GM12878 (cell line): ENCODE measurements at regions not wholly inside any gene's neighbourhood (a gene's known extent, or its start where the extent isn't known, plus 50 kb on each side); places are given as distances from the start of the nearest gene placed in this dataset.

ENCODE experiments used
- ATAC-seq: fragments of 200-7000 bp; cut with Tn5 transposase; 3 replicates; pipeline ENCODE4 v1.9.1; 2020; ENCODE audit warnings: mild to moderate bottlenecking, moderate library complexity
- BruUV-seq: library from RNA; stranded (reverse); fragments of 400-500 nt; replicated peaks from 2 replicates; lab custom pipeline; 2021; lab: Mats Ljungman, UMichigan
- CTCF ChIA-PET: fragments of 300-600 bp; sonication (Branson Sonifier 250); formaldehyde crosslinking; extraction: SDS; loops from one replicate; lab custom pipeline; 2021; ENCODE audit warnings: inconsistent platforms; lab: Yijun Ruan, JAX
- POLR2A ChIA-PET: fragments of 350-600 bp; formaldehyde crosslinking; extraction: SDS; loops from one replicate; lab custom pipeline; 2021; ENCODE audit warnings: inconsistent platforms; lab: Charles Lee
- RAD21 ChIA-PET: fragments of 300-600 bp; sonication (Branson Sonifier 250); formaldehyde crosslinking; loops from one replicate; lab custom pipeline; 2023; ENCODE audit warnings: antibody characterized with exemption; ENCODE audit not compliant: unreplicated experiment; lab: Charles Lee
- SMC1A ChIA-PET: fragments of 300-600 bp; sonication (Branson Sonifier 250); formaldehyde crosslinking; loops from one replicate; lab custom pipeline; 2023; ENCODE audit not compliant: unreplicated experiment, uncharacterized antibody; lab: Charles Lee
- DNase-seq: peaks from one replicate; pipeline ENCODE4 v3.0.0-alpha.2; 2011; ENCODE audit warnings: low read depth, low spot score
- FAIRE-seq: peaks from 3 replicates; lab custom pipeline; 2011; peaks lifted over from hg19 to GRCh38; lab: Jason Lieb, UNC
- H2AFZ ChIP-seq: 2 replicates; pipeline ENCODE4 v1.6.0; 2011; ENCODE audit warnings: low read depth, low read length, control low read depth; ENCODE audit not compliant: control insufficient read depth
- H3K27ac ChIP-seq: 2 replicates; pipeline ENCODE4 v1.5.1; 2011; ENCODE audit warnings: control low read depth; ENCODE audit not compliant: control insufficient read depth, insufficient read depth
- H3K27me3 ChIP-seq, 2 experiments: replicated peaks in 1 of 2; 2 replicates each; pipeline versions ENCODE4 v1.6.0 to v1.6.1; 2011; ENCODE audit warnings: low read length in 1 of 2; ENCODE audit not compliant: control insufficient read depth in 2 of 2, insufficient read depth in 2 of 2
- H3K36me3 ChIP-seq, 2 experiments: 2 replicates each; pipeline ENCODE4 v1.5.1; 2011; ENCODE audit warnings: low read length in 1 of 2; ENCODE audit not compliant: control insufficient read depth in 2 of 2, insufficient read depth in 2 of 2
- H3K4me1 ChIP-seq: 2 replicates; pipeline ENCODE4 v1.6.1; 2011; ENCODE audit warnings: mild to moderate bottlenecking, low read length, moderate library complexity, mixed read lengths; ENCODE audit not compliant: control insufficient read depth, insufficient read depth
- H3K4me2 ChIP-seq: 2 replicates; pipeline ENCODE4 v1.6.0; 2011; ENCODE audit warnings: control low read depth; ENCODE audit not compliant: control insufficient read depth, insufficient read depth
- H3K4me3 ChIP-seq: fragments of 200-600 bp; sonication (generic); 2 replicates; pipeline ENCODE4 v1.5.1; 2016
- H3K79me2 ChIP-seq: 2 replicates; pipeline ENCODE4 v1.6.0; 2011; ENCODE audit warnings: low read length; ENCODE audit not compliant: control insufficient read depth, insufficient read depth
- H3K9ac ChIP-seq: 2 replicates; pipeline ENCODE4 v1.8.0; 2011; ENCODE audit warnings: low read length, control low read depth, mixed read lengths; ENCODE audit not compliant: control insufficient read depth, insufficient read depth
- H3K9me3 ChIP-seq: replicated peaks from 3 replicates; pipeline ENCODE4 v1.5.1; 2011; ENCODE audit warnings: mild to moderate bottlenecking, low read length; ENCODE audit not compliant: control insufficient read depth, insufficient read depth
- H4K20me1 ChIP-seq: 2 replicates; pipeline ENCODE4 v1.6.0; 2011; ENCODE audit not compliant: control insufficient read depth, insufficient read depth
- ATF7 ChIP-seq: fragments of 450-650 bp; IDR thresholded peaks from 2 replicates; pipeline ENCODE4 v1.6.1; 2016; ENCODE audit warnings: low read depth, mild to moderate bottlenecking
- BCL3 ChIP-seq: IDR thresholded peaks from 2 replicates; pipeline ENCODE4 v1.6.1; 2011; ENCODE audit warnings: borderline replicate concordance, low read depth, mild to moderate bottlenecking, moderate library complexity, low read length; ENCODE audit not compliant: insufficient read depth, poor library complexity, severe bottlenecking
- BRCA1 ChIP-seq: IDR thresholded peaks from 2 replicates; pipeline ENCODE4 v1.6.1; 2011; ENCODE audit warnings: low read depth, low read length, improper control_type of control experiment
- CHD4 ChIP-seq: fragments of 200-600 bp; sonication (generic); IDR thresholded peaks from 2 replicates; pipeline ENCODE4 v1.6.1; 2016; ENCODE audit warnings: mild to moderate bottlenecking
- DPF2 ChIP-seq: fragments of 450-650 bp; IDR thresholded peaks from 2 replicates; pipeline ENCODE4 v1.6.1; 2017; ENCODE audit warnings: mild to moderate bottlenecking
- HCFC1 ChIP-seq: fragments of 150-350 bp; IDR thresholded peaks from 2 replicates; pipeline ENCODE4 v1.6.1; 2014; ENCODE audit warnings: low read length
- HDAC2 ChIP-seq: fragments of 200-600 bp; sonication (generic); IDR thresholded peaks from 2 replicates; pipeline ENCODE4 v1.6.1; 2017
- HSF1 ChIP-seq: fragments of 150-350 bp; IDR thresholded peaks from 2 replicates; pipeline ENCODE4 v1.6.1; 2014; ENCODE audit warnings: mild to moderate bottlenecking, low read depth, low read length
- NFYB ChIP-seq: IDR thresholded peaks from 2 replicates; pipeline ENCODE4 v1.6.1; 2011; ENCODE audit warnings: low read depth, mild to moderate bottlenecking, low read length, improper control_type of control experiment, moderate library complexity; ENCODE audit not compliant: insufficient read depth
- PAX8 ChIP-seq: fragments of 450-650 bp; IDR thresholded peaks from 2 replicates; pipeline ENCODE4 v1.6.1; 2017; ENCODE audit warnings: mild to moderate bottlenecking, moderate library complexity
- TCF12 ChIP-seq: IDR thresholded peaks from 2 replicates; pipeline ENCODE4 v1.6.1; 2011; ENCODE audit warnings: low read depth, mild to moderate bottlenecking, low read length
- TCF7 ChIP-seq: IDR thresholded peaks from 2 replicates; pipeline ENCODE4 v1.6.1; 2014; ENCODE audit warnings: antibody characterized with exemption, borderline replicate concordance
- WRNIP1 ChIP-seq: IDR thresholded peaks from 2 replicates; pipeline ENCODE4 v1.6.1; 2011; ENCODE audit warnings: low read depth, low read length, improper control_type of control experiment, borderline replicate concordance
- YY1 ChIP-seq: IDR thresholded peaks from 2 replicates; pipeline ENCODE4 v1.6.1; 2011; ENCODE audit warnings: low read depth, mild to moderate bottlenecking, low read length
- ZNF592 ChIP-seq: fragments of 450-650 bp; IDR thresholded peaks from 2 replicates; pipeline ENCODE4 v1.6.1; 2017; ENCODE audit warnings: mild to moderate bottlenecking, moderate library complexity
- WGBS: methylation state at CpG from one replicate; pipeline ENCODE4 v1.1.6; 2016; ENCODE audit warnings: low lambda C conversion rate; ENCODE audit not compliant: insufficient replicate concordance, insufficient coverage; ENCODE audit errors: missing lambda C conversion rate; 5-methylcytosine and 5-hydroxymethylcytosine counted together
- in situ Hi-C: fragments of 300-500 bp; cut with MboI; formaldehyde crosslinking; loops from 9 replicates; pipeline ENCODE4 v1.14.3; 2018; ENCODE audit warnings: mixed read lengths
- intact Hi-C: fragments of 100-400 bp; cut with micrococcal nuclease; formaldehyde crosslinking; loops from one replicate; pipeline ENCODE4 v1.14.2; 2022; ENCODE audit not compliant: unreplicated experiment

- no peak overlapping the region for H3K4me2 ChIP-seq
- H3K36me3 ChIP-seq, result no peaks in the 10 kb centered on the region
- H2AFZ ChIP-seq, result no peak overlapping the region
- FAIRE-seq (no peak), DNase-seq (no peak), ATAC-seq (no peak)
- no peak overlapping the region for H3K9ac ChIP-seq
- no peak overlapping the region for H3K27ac ChIP-seq
- CTCF ChIA-PET, result no interaction called here
- no TSS peak for BruUV-seq
- TF ChIP-seq TCF7 (no peak), HCFC1 (no peak), YY1 (no peak), HDAC2 (no peak), HSF1 (no peak), CHD4 (no peak), WRNIP1 (no peak), NFYB (no peak), BCL3 (no peak), DPF2 (no peak), ATF7 (no peak), BRCA1 (no peak), PAX8 (no peak), ZNF592 (no peak), TCF12 (no peak)
- RAD21 ChIA-PET, result no interaction called here
- SMC1A ChIA-PET, result no interaction called here
- POLR2A ChIA-PET, result no interaction called here
- no peaks in the 10 kb centered on the region for H3K79me2 ChIP-seq
- in situ Hi-C loops (no loop called here), intact Hi-C loops (no loop called here)
- 26% methylated on average over 3 of the region's 3 CpGs for WGBS
- H3K27me3 ChIP-seq, result no peaks in the 10 kb centered on the region
- H4K20me1 ChIP-seq, result no peaks in the 10 kb centered on the region
- no peak overlapping the region for H3K4me3 ChIP-seq
- no peaks in the 10 kb centered on the region for H3K9me3 ChIP-seq
- no peaks in the 10 kb centered on the region for H3K4me1 ChIP-seq
Observed at GRCh38 chr3:24040311-24040710, 95.2 kb downstream of the NR1D2 start.
